ENCODE measurements at regions not wholly inside any gene's neighbourhood (a gene's known extent, or its start where the extent isn't known, plus 50 kb on each side); places are given as distances from the start of the nearest gene placed in this dataset.

GRCh38 chr6:88388589-88388988 lies 222.4 kb upstream of the CNR1 start:
- ChIA-PET POLR2A (no interaction called here), CTCF (no interaction called here)
- no peak overlapping the region for H3K4me3 Mint-ChIP-seq
- no peaks in the 10 kb centered on the region for H3K4me1 Mint-ChIP-seq
- Histone ChIP-seq H3K4me3 (ENCODE audit: control insufficient read depth in 1 of 2, extremely low read depth in 1 of 2, low read length in 1 of 2) (no peak overlapping the region), H3K36me3 (ENCODE audit: control insufficient read depth in 2 of 2, extremely low read depth in 1 of 2, insufficient read depth in 1 of 2, low read length in 1 of 2) (no peaks in the 10 kb centered on the region), H3K27me3 (replicated peaks in 1 of 2; ENCODE audit: control insufficient read depth in 2 of 2, extremely low read depth in 1 of 2, insufficient read depth in 2 of 2, low read length in 1 of 2) (no peaks in the 10 kb centered on the region), H3K4me1 (ENCODE audit: control insufficient read depth in 1 of 2, extremely low read depth in 1 of 2, insufficient read depth in 2 of 2, low read length in 2 of 2) (no peaks in the 10 kb centered on the region), H3K27ac (ENCODE audit: low read length) (no peak overlapping the region), H3K9me3 (no peaks in the 10 kb centered on the region)
- no peak overlapping the region for H3K27ac Mint-ChIP-seq
- DNase-seq (no peak), ATAC-seq (replicated peaks in 1 of 4) (no peak)
- peaks cover 3 to 5% of the 10 kb centered on the region in 2 donors for H3K27me3 Mint-ChIP-seq
- H3K9me3 Mint-ChIP-seq = peaks cover 0 to 8% (median 0%) of the 10 kb centered on the region in 3 donors
- no peaks in the 10 kb centered on the region for H3K36me3 Mint-ChIP-seq

- H3K27me3 ChIP-seq (replicated peaks in 1 of 2; ENCODE audit: control insufficient read depth in 2 of 2, extremely low read depth in 1 of 2, insufficient read depth in 2 of 2, low read length in 1 of 2) = no peaks in the 10 kb centered on the region
- no peak for ATAC-seq (replicated peaks in 1 of 4)
- ChIA-PET CTCF (no interaction called here), POLR2A (no interaction called here)
- H3K4me1 ChIP-seq (ENCODE audit: control insufficient read depth in 1 of 2, extremely low read depth in 1 of 2, insufficient read depth in 2 of 2, low read length in 2 of 2) = no peaks in the 10 kb centered on the region
- Mint-ChIP-seq H3K27me3 (peaks cover 1 to 3% of the 10 kb centered on the region in 2 donors), H3K27ac (no peak overlapping the region), H3K4me1 (no peaks in the 10 kb centered on the region), H3K36me3 (no peaks in the 10 kb centered on the region), H3K4me3 (no peak overlapping the region), H3K9me3 (no peaks in the 10 kb centered on the region)
- no peak for DNase-seq
- no peaks in the 10 kb centered on the region for H3K9me3 ChIP-seq
- no peaks in the 10 kb centered on the region for H3K36me3 ChIP-seq (ENCODE audit: control insufficient read depth in 2 of 2, extremely low read depth in 1 of 2, insufficient read depth in 1 of 2, low read length in 1 of 2)
- H3K27ac ChIP-seq (ENCODE audit: low read length) = no peak overlapping the region
- no peak overlapping the region for H3K4me3 ChIP-seq (ENCODE audit: control insufficient read depth in 1 of 2, extremely low read depth in 1 of 2, low read length in 1 of 2)
Observed at GRCh38 chr6:88386167-88386566, 220.0 kb upstream of the CNR1 start.

- no peaks in the 10 kb centered on the region for H3K9me3 Mint-ChIP-seq
- POLR2A ChIA-PET = no interaction called here
- DNase-seq (no peak), ATAC-seq (replicated peaks in 1 of 4) (no peak)
- H3K36me3 Mint-ChIP-seq = no peaks in the 10 kb centered on the region
- no CpG with 5 or more reads among the region's 2 CpGs for WGBS (ENCODE audit: insufficient coverage)
- Histone ChIP-seq H3K4me3 (ENCODE audit: control insufficient read depth in 1 of 2, extremely low read depth in 1 of 2, low read length in 1 of 2) (no peak overlapping the region), H3K27ac (ENCODE audit: low read length) (no peak overlapping the region), H3K4me1 (ENCODE audit: control insufficient read depth in 1 of 2, extremely low read depth in 1 of 2, insufficient read depth in 2 of 2, low read length in 2 of 2) (no peaks in the 10 kb centered on the region), H3K9me3 (no peaks in the 10 kb centered on the region), H3K36me3 (ENCODE audit: control insufficient read depth in 2 of 2, extremely low read depth in 1 of 2, insufficient read depth in 1 of 2, low read length in 1 of 2) (no peaks in the 10 kb centered on the region), H3K27me3 (replicated peaks in 1 of 2; ENCODE audit: control insufficient read depth in 2 of 2, extremely low read depth in 1 of 2, insufficient read depth in 2 of 2, low read length in 1 of 2) (no peaks in the 10 kb centered on the region)
- no peak overlapping the region for H3K27ac Mint-ChIP-seq
- CTCF ChIA-PET = no interaction called here
- H3K27me3 Mint-ChIP-seq = peaks cover 0 to under 1% of the 10 kb centered on the region in 2 donors
- H3K4me3 Mint-ChIP-seq = no peak overlapping the region
- no peaks in the 10 kb centered on the region for H3K4me1 Mint-ChIP-seq
Observed at GRCh38 chr6:88383183-88383582, 217.0 kb upstream of the CNR1 start.

- Histone ChIP-seq H3K4me3 (ENCODE audit: control insufficient read depth in 1 of 2, extremely low read depth in 1 of 2, low read length in 1 of 2) (no peak overlapping the region), H3K4me1 (ENCODE audit: control insufficient read depth in 1 of 2, extremely low read depth in 1 of 2, insufficient read depth in 2 of 2, low read length in 2 of 2) (no peaks in the 10 kb centered on the region), H3K27ac (ENCODE audit: low read length) (no peak overlapping the region), H3K27me3 (replicated peaks in 1 of 2; ENCODE audit: control insufficient read depth in 2 of 2, extremely low read depth in 1 of 2, insufficient read depth in 2 of 2, low read length in 1 of 2) (no peaks in the 10 kb centered on the region), H3K9me3 (no peaks in the 10 kb centered on the region), H3K36me3 (ENCODE audit: control insufficient read depth in 2 of 2, extremely low read depth in 1 of 2, insufficient read depth in 1 of 2, low read length in 1 of 2) (no peaks in the 10 kb centered on the region)
- Mint-ChIP-seq H3K27me3 (no peaks in the 10 kb centered on the region), H3K27ac (no peak overlapping the region), H3K4me1 (no peaks in the 10 kb centered on the region), H3K4me3 (no peak overlapping the region), H3K36me3 (no peaks in the 10 kb centered on the region), H3K9me3 (no peaks in the 10 kb centered on the region)
- DNase-seq = no peak
- ChIA-PET POLR2A (no interaction called here), CTCF (no interaction called here)
- ATAC-seq (replicated peaks in 1 of 4) = no peak
Observed at GRCh38 chr6:88381289-88381642, 215.1 kb upstream of the CNR1 start.

- ATAC-seq (replicated peaks in 1 of 4) (no peak), DNase-seq (no peak)
- no CpG with 5 or more reads among the region's 4 CpGs for WGBS (ENCODE audit: insufficient coverage)
- Mint-ChIP-seq H3K9me3 (no peaks in the 10 kb centered on the region), H3K27me3 (no peaks in the 10 kb centered on the region), H3K4me1 (no peaks in the 10 kb centered on the region), H3K27ac (no peak overlapping the region), H3K4me3 (no peak overlapping the region), H3K36me3 (no peaks in the 10 kb centered on the region)
- CTCF ChIA-PET = no interaction called here
- Histone ChIP-seq H3K4me3 (ENCODE audit: control insufficient read depth in 1 of 2, extremely low read depth in 1 of 2, low read length in 1 of 2) (no peak overlapping the region), H3K4me1 (ENCODE audit: control insufficient read depth in 1 of 2, extremely low read depth in 1 of 2, insufficient read depth in 2 of 2, low read length in 2 of 2) (no peaks in the 10 kb centered on the region), H3K9me3 (no peaks in the 10 kb centered on the region), H3K27ac (ENCODE audit: low read length) (no peak overlapping the region), H3K36me3 (ENCODE audit: control insufficient read depth in 2 of 2, extremely low read depth in 1 of 2, insufficient read depth in 1 of 2, low read length in 1 of 2) (no peaks in the 10 kb centered on the region), H3K27me3 (replicated peaks in 1 of 2; ENCODE audit: control insufficient read depth in 2 of 2, extremely low read depth in 1 of 2, insufficient read depth in 2 of 2, low read length in 1 of 2) (no peaks in the 10 kb centered on the region)
- POLR2A ChIA-PET = no interaction called here
Observed at GRCh38 chr6:88380618-88381288, 214.6 kb upstream of the CNR1 start.

GRCh38 chr6:88380083-88380482 lies 213.9 kb upstream of the CNR1 start:
- no peaks in the 10 kb centered on the region for H3K36me3 Mint-ChIP-seq
- DNase-seq (no peak), ATAC-seq (replicated peaks in 1 of 4) (no peak)
- ChIA-PET CTCF (no interaction called here), POLR2A (no interaction called here)
- Histone ChIP-seq H3K36me3 (ENCODE audit: control insufficient read depth in 2 of 2, extremely low read depth in 1 of 2, insufficient read depth in 1 of 2, low read length in 1 of 2) (no peaks in the 10 kb centered on the region), H3K27me3 (replicated peaks in 1 of 2; ENCODE audit: control insufficient read depth in 2 of 2, extremely low read depth in 1 of 2, insufficient read depth in 2 of 2, low read length in 1 of 2) (no peaks in the 10 kb centered on the region), H3K27ac (ENCODE audit: low read length) (no peak overlapping the region), H3K4me1 (ENCODE audit: control insufficient read depth in 1 of 2, extremely low read depth in 1 of 2, insufficient read depth in 2 of 2, low read length in 2 of 2) (no peaks in the 10 kb centered on the region), H3K9me3 (no peaks in the 10 kb centered on the region), H3K4me3 (ENCODE audit: control insufficient read depth in 1 of 2, extremely low read depth in 1 of 2, low read length in 1 of 2) (no peak overlapping the region)
- no peaks in the 10 kb centered on the region for H3K4me1 Mint-ChIP-seq
- H3K27ac Mint-ChIP-seq = no peak overlapping the region
- peaks cover 0 to 3% of the 10 kb centered on the region in 2 donors for H3K27me3 Mint-ChIP-seq
- 20% methylated on average over 1 of the region's 2 CpGs for WGBS (ENCODE audit: insufficient coverage)
- H3K9me3 Mint-ChIP-seq = no peaks in the 10 kb centered on the region
- no peak overlapping the region for H3K4me3 Mint-ChIP-seq

- H3K36me3 Mint-ChIP-seq = no peaks in the 10 kb centered on the region
- peaks cover 0 to 5% of the 10 kb centered on the region in 2 donors for H3K27me3 Mint-ChIP-seq
- H3K4me1 Mint-ChIP-seq = no peaks in the 10 kb centered on the region
- H3K27me3 ChIP-seq (replicated peaks in 1 of 2; ENCODE audit: control insufficient read depth in 2 of 2, extremely low read depth in 1 of 2, insufficient read depth in 2 of 2, low read length in 1 of 2) = no peaks in the 10 kb centered on the region
- DNase-seq (no peak), ATAC-seq (replicated peaks in 1 of 4) (no peak)
- no peak overlapping the region for H3K27ac ChIP-seq (ENCODE audit: low read length)
- ChIA-PET CTCF (no interaction called here), POLR2A (no interaction called here)
- H3K36me3 ChIP-seq (ENCODE audit: control insufficient read depth in 2 of 2, extremely low read depth in 1 of 2, insufficient read depth in 1 of 2, low read length in 1 of 2) = no peaks in the 10 kb centered on the region
- no CpG with 5 or more reads among the region's 4 CpGs for WGBS (ENCODE audit: insufficient coverage)
- no peaks in the 10 kb centered on the region for H3K9me3 Mint-ChIP-seq
- no peak overlapping the region for H3K4me3 Mint-ChIP-seq
- H3K27ac Mint-ChIP-seq = no peak overlapping the region
- H3K9me3 ChIP-seq = no peaks in the 10 kb centered on the region
- H3K4me1 ChIP-seq (ENCODE audit: control insufficient read depth in 1 of 2, extremely low read depth in 1 of 2, insufficient read depth in 2 of 2, low read length in 2 of 2) = no peaks in the 10 kb centered on the region
- H3K4me3 ChIP-seq (ENCODE audit: control insufficient read depth in 1 of 2, extremely low read depth in 1 of 2, low read length in 1 of 2) = no peak overlapping the region
Observed at GRCh38 chr6:88378639-88379038, 212.5 kb upstream of the CNR1 start.
